ENCODE measurements at regions not wholly inside any gene's neighbourhood (a gene's known extent, or its start where the extent isn't known, plus 50 kb on each side); places are given as distances from the start of the nearest gene placed in this dataset.

- no peak for DNase-seq
Measured at GRCh38 chr2:120555092-120555491, 180.6 kb upstream of the GLI2 start.

GRCh38 chr2:120556911-120557310, 178.8 kb upstream of the GLI2 start:
- DNase-seq, result no peak

- DNase-seq, result no peak
Measured at GRCh38 chr2:120558847-120559246, 176.8 kb upstream of the GLI2 start.

- no peak for DNase-seq
Measured at GRCh38 chr2:120559401-120559800, 176.3 kb upstream of the GLI2 start.

- no peak for DNase-seq
Measured at GRCh38 chr2:120560330-120560729, 175.3 kb upstream of the GLI2 start.

- no peak for DNase-seq
Measured at GRCh38 chr2:120561379-120562035, 174.2 kb upstream of the GLI2 start.

- no peak for DNase-seq
Measured at GRCh38 chr2:120562218-120563005, 173.3 kb upstream of the GLI2 start.

- no peak for DNase-seq
Measured at GRCh38 chr2:120563616-120564015, 172.1 kb upstream of the GLI2 start.

GRCh38 chr2:120564213-120565094, 171.2 kb upstream of the GLI2 start:
- DNase-seq, result no peak

- DNase-seq, result no peak
Measured at GRCh38 chr2:120565095-120565460, 170.6 kb upstream of the GLI2 start.

GRCh38 chr2:120565929-120566328, 169.7 kb upstream of the GLI2 start:
- no peak for DNase-seq

GRCh38 chr2:120566331-120567035, 169.2 kb upstream of the GLI2 start:
- no peak for DNase-seq

GRCh38 chr2:120567128-120567527, 168.5 kb upstream of the GLI2 start:
- DNase-seq, result no peak

GRCh38 chr2:120568089-120568974, 167.3 kb upstream of the GLI2 start:
- no peak for DNase-seq

GRCh38 chr2:120568975-120569268, 166.7 kb upstream of the GLI2 start:
- DNase-seq, result no peak

GRCh38 chr2:120570001-120570400, 165.7 kb upstream of the GLI2 start:
- DNase-seq, result no peak

GRCh38 chr2:120570546-120570945, 165.1 kb upstream of the GLI2 start:
- no peak for DNase-seq

GRCh38 chr2:120571015-120571728, 164.5 kb upstream of the GLI2 start:
- DNase-seq, result no peak

GRCh38 chr2:120572226-120572625, 163.4 kb upstream of the GLI2 start:
- no peak for DNase-seq

GRCh38 chr2:120574620-120575019, 161.0 kb upstream of the GLI2 start:
- no peak for DNase-seq

GRCh38 chr2:120575966-120576365, 159.7 kb upstream of the GLI2 start:
- DNase-seq, result no peak

Measured in stimulated activated CD4-positive, alpha-beta T cell treated with anti-CD3 and anti-CD28 coated beads, Interleukin-4, amount 100 ng/mL, for 24 hours (primary cell).